H9 (cell line): ENCODE measurements at regions not wholly inside any gene's neighbourhood (a gene's known extent, or its start where the extent isn't known, plus 50 kb on each side); places are given as distances from the start of the nearest gene placed in this dataset.

Experiments used
- DNase-seq: peaks from one replicate; pipeline ENCODE4 v3.0.0-alpha.2; 2017
- H2AFZ ChIP-seq: one replicate; pipeline ENCODE4 v1.6.1; 2013; ENCODE audit warnings: mild to moderate bottlenecking, low read length, control low read depth, moderate library complexity
- H2AK5ac ChIP-seq: 2 replicates; pipeline ENCODE4 v1.6.1; 2013; ENCODE audit warnings: low read length, control low read depth, mixed read lengths; ENCODE audit not compliant: insufficient read length
- H2BK120ac ChIP-seq: one replicate; pipeline ENCODE4 v1.6.1; 2013; ENCODE audit warnings: low read depth, mild to moderate bottlenecking, low read length, control low read depth, inconsistent platforms; ENCODE audit not compliant: poor library complexity, severe bottlenecking
- H2BK12ac ChIP-seq: 2 replicates; pipeline ENCODE4 v1.6.1; 2013; ENCODE audit warnings: low read length, control low read depth, mixed read lengths, low read depth; ENCODE audit not compliant: insufficient read length
- H2BK15ac ChIP-seq: 2 replicates; pipeline ENCODE4 v1.6.1; 2013; ENCODE audit warnings: low read depth, low read length, control low read depth
- H2BK20ac ChIP-seq: one replicate; pipeline ENCODE4 v1.6.1; 2013; ENCODE audit warnings: low read depth, mild to moderate bottlenecking, low read length, control low read depth, inconsistent platforms; ENCODE audit not compliant: poor library complexity, severe bottlenecking
- H2BK5ac ChIP-seq: 2 replicates; pipeline ENCODE4 v1.6.1; 2013; ENCODE audit warnings: low read length, control low read depth, mixed read lengths; ENCODE audit not compliant: insufficient read length
- H3K14ac ChIP-seq: 2 replicates; pipeline ENCODE4 v1.6.1; 2013; ENCODE audit warnings: low read length, control low read depth; ENCODE audit not compliant: insufficient read depth
- H3K18ac ChIP-seq: 2 replicates; pipeline ENCODE4 v1.6.1; 2013; ENCODE audit warnings: low read depth, mild to moderate bottlenecking, mixed read lengths, low read length, control low read depth; ENCODE audit not compliant: insufficient read length
- H3K23ac ChIP-seq: 2 replicates; pipeline ENCODE4 v1.6.1; 2013; ENCODE audit warnings: low read length, control low read depth, mixed read lengths, low read depth; ENCODE audit not compliant: insufficient read length
- H3K23me2 ChIP-seq: 2 replicates; pipeline ENCODE4 v1.6.1; 2013; ENCODE audit warnings: low read depth, mild to moderate bottlenecking, mixed read lengths, low read length, control low read depth; ENCODE audit not compliant: insufficient read length, poor library complexity, severe bottlenecking
- H3K27ac ChIP-seq: 2 replicates; pipeline ENCODE4 v1.5.1; 2013; ENCODE audit warnings: low read length, control low read depth, mixed read lengths, low read depth; ENCODE audit not compliant: insufficient read length
- H3K27me3 ChIP-seq: 2 replicates; pipeline ENCODE4 v1.6.1; 2013; ENCODE audit warnings: low read length, control low read depth, inconsistent platforms; ENCODE audit not compliant: insufficient read depth
- H3K4ac ChIP-seq: 2 replicates; pipeline ENCODE4 v1.6.1; 2013; ENCODE audit warnings: low read depth, mild to moderate bottlenecking, control low read depth, inconsistent platforms, low read length, moderate library complexity
- H3K4me1 ChIP-seq: 2 replicates; pipeline ENCODE4 v1.6.1; 2013; ENCODE audit warnings: low read length, control low read depth, inconsistent platforms; ENCODE audit not compliant: insufficient read depth
- H3K4me2 ChIP-seq: 2 replicates; pipeline ENCODE4 v1.6.1; 2013; ENCODE audit warnings: low read length, control low read depth, mixed read lengths; ENCODE audit not compliant: insufficient read length, insufficient read depth
- H3K56ac ChIP-seq: 2 replicates; pipeline ENCODE4 v1.6.1; 2013; ENCODE audit warnings: low read depth, mild to moderate bottlenecking, mixed read lengths, low read length, control low read depth; ENCODE audit not compliant: insufficient read length
- H3K79me1 ChIP-seq: 2 replicates; pipeline ENCODE4 v1.6.1; 2013; ENCODE audit warnings: low read depth, mild to moderate bottlenecking, moderate library complexity, low read length, control low read depth, inconsistent platforms; ENCODE audit not compliant: insufficient read depth, poor library complexity, severe bottlenecking
- H3K79me2 ChIP-seq: 2 replicates; pipeline ENCODE4 v1.6.1; 2013; ENCODE audit warnings: low read length, control low read depth, inconsistent platforms; ENCODE audit not compliant: insufficient read depth
- H3K9ac ChIP-seq: 2 replicates; pipeline ENCODE4 v1.6.1; 2013; ENCODE audit warnings: low read length, control low read depth, mixed read lengths; ENCODE audit not compliant: insufficient read length; ENCODE audit errors: extremely low read depth
- H3K9me3 ChIP-seq: one replicate; pipeline ENCODE4 v1.6.1; 2013; ENCODE audit warnings: low read depth, low read length, inconsistent platforms; ENCODE audit not compliant: control insufficient read depth
- H3T11ph ChIP-seq: one replicate; pipeline ENCODE4 v1.6.1; 2013; ENCODE audit warnings: mild to moderate bottlenecking, low read length, control low read depth, inconsistent platforms
- H4K20me1 ChIP-seq: one replicate; pipeline ENCODE4 v1.6.1; 2013; ENCODE audit not compliant: control insufficient read depth, insufficient read length, insufficient read depth
- H4K5ac ChIP-seq: 2 replicates; pipeline ENCODE4 v1.6.1; 2013; ENCODE audit warnings: low read depth, mild to moderate bottlenecking, mixed read lengths, low read length, control low read depth; ENCODE audit not compliant: insufficient read length
- H4K8ac ChIP-seq: replicated peaks from 2 replicates; pipeline ENCODE4 v1.6.1; 2013; ENCODE audit warnings: low read length, control low read depth, mixed read lengths, low read depth; ENCODE audit not compliant: insufficient read length
- H4K91ac ChIP-seq: 2 replicates; pipeline ENCODE4 v1.6.1; 2013; ENCODE audit warnings: low read depth, mild to moderate bottlenecking, moderate library complexity, mixed read lengths, low read length, control low read depth; ENCODE audit not compliant: insufficient read length
- H3K27ac Mint-ChIP-seq, 3 experiments: 2 replicates in 2 of 3; 3 replicates in 1 of 3; pipeline ENCODE4 v1.8.0; 2020 to 2021; ENCODE audit warnings: mixed read lengths in 3 of 3, mild to moderate bottlenecking in 1 of 3, moderate library complexity in 1 of 3
- H3K27me3 Mint-ChIP-seq: 2 replicates; pipeline ENCODE4 v1.8.0; 2021; ENCODE audit warnings: low read depth, mild to moderate bottlenecking, moderate library complexity, mixed read lengths
- H3K36me3 Mint-ChIP-seq, 3 experiments: 2 replicates in 2 of 3; 3 replicates in 1 of 3; pipeline ENCODE4 v1.8.0; 2020 to 2021; ENCODE audit warnings: low read depth in 3 of 3, mixed read lengths in 3 of 3; ENCODE audit not compliant: insufficient read depth in 1 of 3
- H3K4me1 Mint-ChIP-seq, 2 experiments: 2 replicates each; pipeline ENCODE4 v1.8.0; 2020; ENCODE audit warnings: mixed read lengths in 2 of 2
- H3K4me3 Mint-ChIP-seq, 2 experiments: 2 replicates in 1 of 2; 3 replicates in 1 of 2; pipeline ENCODE4 v1.8.0; 2020 to 2021; ENCODE audit warnings: mild to moderate bottlenecking in 2 of 2, mixed read lengths in 2 of 2, moderate library complexity in 1 of 2
- H3K9me3 Mint-ChIP-seq, 2 experiments: 2 replicates in 1 of 2; 3 replicates in 1 of 2; pipeline ENCODE4 v1.8.0; 2020; ENCODE audit warnings: mild to moderate bottlenecking in 2 of 2, mixed read lengths in 2 of 2, moderate library complexity in 1 of 2
- CTCF ChIP-seq: fragments of 200-600 bp; sonication (generic); conservative IDR thresholded peaks from 3 replicates; pipeline ENCODE4 v1.8.0; 2021; ENCODE audit warnings: antibody characterized with exemption, mild to moderate bottlenecking
- WGBS: extraction: QIAGEN DNeasy Blood & Tissue Kit; methylation state at CpG from one replicate; pipeline ENCODE4 v1.1.7; 2013; ENCODE audit warnings: missing lambda C conversion rate, low lambda C conversion rate, mixed read lengths; ENCODE audit not compliant: insufficient read length; ENCODE audit errors: extremely low coverage; 5-methylcytosine and 5-hydroxymethylcytosine counted together

DNA sequence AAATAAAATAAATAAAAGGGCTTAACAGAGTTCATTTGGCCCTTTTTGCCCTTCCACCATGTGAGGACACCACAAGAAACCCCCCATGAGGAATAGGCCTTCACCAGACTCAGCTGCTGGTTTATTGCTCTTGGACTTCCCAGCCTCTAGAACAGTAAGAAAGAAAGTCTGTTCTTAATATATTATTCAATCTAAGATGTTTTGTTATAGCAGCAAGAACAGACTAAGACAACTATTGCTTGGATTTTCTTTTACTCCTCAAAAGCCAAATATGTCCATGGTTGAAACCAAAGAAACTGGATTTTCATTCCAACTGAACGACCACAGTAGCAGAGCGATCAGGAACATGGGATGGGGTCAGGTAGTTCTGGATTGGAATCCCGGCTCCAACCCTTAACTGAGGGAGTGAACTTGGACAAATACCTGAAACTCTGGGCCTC is 157.2 kb upstream of the EEA1 start:
- H2AFZ ChIP-seq = no peak overlapping the region
- H3T11ph ChIP-seq = no peak overlapping the region
- no peak overlapping the region for H2AK5ac ChIP-seq
- H3K23me2 ChIP-seq = no peaks in the 10 kb centered on the region
- no peak overlapping the region for H3K23ac ChIP-seq
- Mint-ChIP-seq H3K4me1 (peaks cover 12 to 15% of the 10 kb centered on the region in 2 experiments), H3K27me3 (no peaks in the 10 kb centered on the region; the same call in 1 of the 2 replicates), H3K9me3 (peaks cover 14% of the 10 kb centered on the region in 2 experiments), H3K36me3 (peaks cover 0 to 16% (median 8%) of the 10 kb centered on the region in 3 experiments), H3K27ac (no peak overlapping the region), H3K4me3 (no peak overlapping the region)
- no peak overlapping the region for H2BK15ac ChIP-seq
- no peaks in the 10 kb centered on the region for H3K27me3 ChIP-seq
- H3K56ac ChIP-seq = no peak overlapping the region
- no peak overlapping the region for H2BK5ac ChIP-seq
- H2BK12ac ChIP-seq = no peak overlapping the region
- no peaks in the 10 kb centered on the region for H3K79me2 ChIP-seq
- no peak overlapping the region for H3K4ac ChIP-seq
- H2BK20ac ChIP-seq = no peak overlapping the region
- no peak overlapping the region for H4K5ac ChIP-seq
- H3K9me3 ChIP-seq = no peaks in the 10 kb centered on the region
- TF ChIP-seq CTCF = no peak
- no peak overlapping the region for H3K9ac ChIP-seq
- no peaks in the 10 kb centered on the region for H4K20me1 ChIP-seq
- H3K79me1 ChIP-seq = no peaks in the 10 kb centered on the region
- H3K4me2 ChIP-seq = no peak overlapping the region
- peaks cover 6% of the 10 kb centered on the region for H3K4me1 ChIP-seq
- H4K91ac ChIP-seq = no peak overlapping the region
- H3K18ac ChIP-seq = no peak overlapping the region
- no CpG with 5 or more reads among the region's 3 CpGs for WGBS
- no peak overlapping the region for H3K27ac ChIP-seq
- H4K8ac ChIP-seq = no peak overlapping the region
- no peak overlapping the region for H3K14ac ChIP-seq
- no peak overlapping the region for H2BK120ac ChIP-seq
- no peak for DNase-seq
